ENCODE measurements at regions not wholly inside any gene's neighbourhood (a gene's known extent, or its start where the extent isn't known, plus 50 kb on each side); places are given as distances from the start of the nearest gene placed in this dataset.

GRCh38 chr15:69972436-69972835, 125.3 kb downstream of the TLE3 start:
- TF ChIP-seq CTCF (IDR thresholded peaks at IDR 0.05; ENCODE audit: low read length) (no peak), EZH2 (IDR thresholded peaks at IDR 0.05; ENCODE audit: borderline replicate concordance, low read length) (no peak)
